ENCODE measurements at regions not wholly inside any gene's neighbourhood (a gene's known extent, or its start where the extent isn't known, plus 50 kb on each side); places are given as distances from the start of the nearest gene placed in this dataset.

- Histone ChIP-seq H3K9me3 (ENCODE audit: control insufficient read depth in 4 of 4, low read length in 3 of 4) (no peaks in the 10 kb centered on the region), H3K27me3 (ENCODE audit: control insufficient read depth in 4 of 4, insufficient read depth in 4 of 4, low read length in 3 of 4) (no peaks in the 10 kb centered on the region), H3K4me3 (ENCODE audit: low read depth in 1 of 3, low read length in 3 of 3) (no peak overlapping the region), H3K36me3 (ENCODE audit: control insufficient read depth in 4 of 4, insufficient read depth in 3 of 4, low read depth in 1 of 4, low read length in 3 of 4) (no peaks in the 10 kb centered on the region), H3K4me1 (ENCODE audit: control insufficient read depth in 4 of 4, insufficient read depth in 4 of 4, low read length in 3 of 4) (peaks cover 0 to 7% (median 2%) of the 10 kb centered on the region in 4 donors), H3K9ac (ENCODE audit: low read depth in 1 of 2, low read length in 2 of 2) (no peak overlapping the region), H3K27ac (ENCODE audit: low read depth in 1 of 2, low read length in 2 of 2) (no peak overlapping the region)
- TF ChIP-seq SP1 (IDR thresholded peaks at IDR 0.05) = no peak
- TF ChIP-seq REST (IDR thresholded peaks at IDR 0.05) = no peak
- TF ChIP-seq RAD21 (IDR thresholded peaks at IDR 0.05) = no peak
- TF ChIP-seq MAX (IDR thresholded peaks at IDR 0.05) = no peak
- TF ChIP-seq RXRA (IDR thresholded peaks at IDR 0.05) = no peak
- TF ChIP-seq YY1 (IDR thresholded peaks at IDR 0.05) = no peak
- TF ChIP-seq ATF3 (IDR thresholded peaks at IDR 0.05) = no peak
- no peak for DNase-seq (ENCODE audit: low spot score)
- 90% methylated on average over 6 of the region's 6 CpGs for WGBS
Observed at GRCh38 chr7:156475179-156475578, 165.4 kb upstream of the RNF32 start.

- H3K27me3 ChIP-seq (ENCODE audit: control insufficient read depth in 4 of 4, insufficient read depth in 4 of 4, low read length in 3 of 4) = no peaks in the 10 kb centered on the region
- no peak overlapping the region for H3K27ac ChIP-seq (ENCODE audit: low read depth in 1 of 2, low read length in 2 of 2)
- no peaks in the 10 kb centered on the region for H3K36me3 ChIP-seq (ENCODE audit: control insufficient read depth in 4 of 4, insufficient read depth in 3 of 4, low read depth in 1 of 4, low read length in 3 of 4)
- H3K4me1 ChIP-seq (ENCODE audit: control insufficient read depth in 4 of 4, insufficient read depth in 4 of 4, low read length in 3 of 4) = peaks cover 0 to 7% (median 2%) of the 10 kb centered on the region in 4 donors
- TF ChIP-seq RXRA (IDR thresholded peaks at IDR 0.05) = peak in 1 of 2 donors; percentile 21
- peak in 1 of 2 donors; percentile 75 for TF ChIP-seq JUND (IDR thresholded peaks at IDR 0.05)
- peak; percentile 15 for TF ChIP-seq SP1 (IDR thresholded peaks at IDR 0.05)
- peak; percentile 81 for TF ChIP-seq NR2F2 (IDR thresholded peaks at IDR 0.05)
- TF ChIP-seq EGR1 (IDR thresholded peaks at IDR 0.05; ENCODE audit: low read depth in 2 of 2) = no peak
- TF ChIP-seq TAF1 (conservative IDR thresholded peaks at IDR 0.05) = no peak
- no peak for TF ChIP-seq ATF3 (IDR thresholded peaks at IDR 0.05)
- no peak for TF ChIP-seq RAD21 (IDR thresholded peaks at IDR 0.05)
- TF ChIP-seq HNF4G (IDR thresholded peaks at IDR 0.05) = no peak
- no peak for TF ChIP-seq CTCF (IDR thresholded peaks at IDR 0.05; ENCODE audit: low read depth, low read length, missing input control)
- peak; percentile 47 to 56 for TF ChIP-seq HNF4A (conservative IDR thresholded peaks at IDR 0.05)
- no peak for TF ChIP-seq FOXA2 (IDR thresholded peaks at IDR 0.05)
- no peak for TF ChIP-seq REST (IDR thresholded peaks at IDR 0.05)
- no peak for TF ChIP-seq FOXA1 (IDR thresholded peaks at IDR 0.05)
- no peak for TF ChIP-seq YY1 (IDR thresholded peaks at IDR 0.05)
- no peak for TF ChIP-seq ZBTB33 (IDR thresholded peaks at IDR 0.05)
- TF ChIP-seq GABPA (IDR thresholded peaks at IDR 0.05 in 1 of 2, conservative IDR thresholded peaks at IDR 0.05 in 1 of 2) = no peak
- no peak for TF ChIP-seq MAX (IDR thresholded peaks at IDR 0.05)
- H3K9ac ChIP-seq (ENCODE audit: low read depth in 1 of 2, low read length in 2 of 2) = no peak overlapping the region
- WGBS = 63% methylated on average over 7 of the region's 7 CpGs
- H3K9me3 ChIP-seq (ENCODE audit: control insufficient read depth in 4 of 4, low read length in 3 of 4) = no peaks in the 10 kb centered on the region
- no peak overlapping the region for H3K4me3 ChIP-seq (ENCODE audit: low read depth in 1 of 3, low read length in 3 of 3)
- DNase-seq (ENCODE audit: low spot score) = no peak
Observed at GRCh38 chr7:156474241-156474743, 166.3 kb upstream of the RNF32 start.
